ENCODE measurements at regions not wholly inside any gene's neighbourhood (a gene's known extent, or its start where the extent isn't known, plus 50 kb on each side); places are given as distances from the start of the nearest gene placed in this dataset.

- Histone ChIP-seq H3F3A (replicated peaks; ENCODE audit: insufficient read depth) (no peaks in the 10 kb centered on the region), H3K9me3 (no peaks in the 10 kb centered on the region; the same call in 1 of the 2 replicates), H3K4me1 (ENCODE audit: control insufficient read depth in 1 of 2, insufficient read depth in 2 of 2, low read depth in 1 of 2, low read length in 1 of 2) (peaks cover 0 to 29% of the 10 kb centered on the region in 2 experiments; a peak in 2 of 4 replicates), H3K4me2 (no peak overlapping the region), H3K79me2 (ENCODE audit: insufficient read depth) (no peaks in the 10 kb centered on the region), H4K20me1 (ENCODE audit: insufficient read depth) (no peaks in the 10 kb centered on the region), H3K4me3 (ENCODE audit: low read depth in 2 of 2, low read length in 1 of 2) (no peak overlapping the region; a peak in 1 of 4 replicates), H3K27ac (ENCODE audit: low read depth in 2 of 2, low read length in 1 of 2) (peak overlapping the region in 1 of 2 experiments; percentile 71; a peak in 2 of 4 replicates), H3K36me3 (replicated peaks in 1 of 2; ENCODE audit: control insufficient read depth in 1 of 2, insufficient read depth in 2 of 2, low read length in 1 of 2) (no peaks in the 10 kb centered on the region), H3K9ac (no peak overlapping the region), H3K9me2 (no peaks in the 10 kb centered on the region), H3K27me3 (ENCODE audit: insufficient read depth) (no peaks in the 10 kb centered on the region), H2AFZ (ENCODE audit: low read depth) (no peak overlapping the region)
- peak; percentile 73 for DNase-seq
- 1% methylated on average over 6 of the region's 6 CpGs for WGBS (ENCODE audit: low lambda C conversion rate)
- TF ChIP-seq SMC3 (IDR thresholded peaks at IDR 0.05; ENCODE audit: low read depth, low read length) (0 out of 2 replicates have a peak, but pooled peaks have one; percentile 24), EZH2phosphoT487 (IDR thresholded peaks at IDR 0.05; ENCODE audit: borderline replicate concordance, low read depth) (no peak), FOXJ3 (CRISPR knock-in tag; IDR thresholded peaks at IDR 0.05) (peak; percentile 96), TAF1 (IDR thresholded peaks at IDR 0.05; ENCODE audit: borderline replicate concordance, low read depth, low read length) (no peak), TCF12 (IDR thresholded peaks at IDR 0.05) (peak; percentile 30; the same call in 1 of the 2 replicates), JUND (IDR thresholded peaks at IDR 0.05) (no peak), RXRA (IDR thresholded peaks at IDR 0.05; ENCODE audit: borderline replicate concordance, low read depth) (no peak), MEF2A (IDR thresholded peaks at IDR 0.05; ENCODE audit: borderline replicate concordance, low read depth) (no peak), RAD21 (IDR thresholded peaks at IDR 0.05; ENCODE audit: low read length) (peak; percentile 31), EP300 (IDR thresholded peaks at IDR 0.05; ENCODE audit: borderline replicate concordance in 1 of 2, low read depth in 1 of 2, low read length in 1 of 2) (peak in 1 of 2 experiments; percentile 93; a peak in 2 of 4 replicates), RCOR1 (IDR thresholded peaks at IDR 0.05; ENCODE audit: low read length) (peak; percentile 82), CHD2 (IDR thresholded peaks at IDR 0.05; ENCODE audit: low read length, partially characterized antibody) (peak; percentile 66), NRF1 (IDR thresholded peaks at IDR 0.05; ENCODE audit: low read depth, low read length) (no peak), NFIC (IDR thresholded peaks at IDR 0.05; ENCODE audit: borderline replicate concordance) (no peak), MXI1 (IDR thresholded peaks at IDR 0.05; ENCODE audit: low read depth, low read length) (peak; percentile 77; the same call in 1 of the 2 replicates), GATA2 (CRISPR knock-in tag; IDR thresholded peaks at IDR 0.05) (peak; percentile 100), SIN3A (IDR thresholded peaks at IDR 0.05; ENCODE audit: borderline replicate concordance, low read depth, low read length) (no peak), TEAD4 (IDR thresholded peaks at IDR 0.05; ENCODE audit: borderline replicate concordance, insufficient read depth) (no peak), CTCF (IDR thresholded peaks at IDR 0.05) (no peak), FOXM1 (IDR thresholded peaks at IDR 0.05; ENCODE audit: low read depth) (no peak)
- TF ChIP-seq, protein P1, sequence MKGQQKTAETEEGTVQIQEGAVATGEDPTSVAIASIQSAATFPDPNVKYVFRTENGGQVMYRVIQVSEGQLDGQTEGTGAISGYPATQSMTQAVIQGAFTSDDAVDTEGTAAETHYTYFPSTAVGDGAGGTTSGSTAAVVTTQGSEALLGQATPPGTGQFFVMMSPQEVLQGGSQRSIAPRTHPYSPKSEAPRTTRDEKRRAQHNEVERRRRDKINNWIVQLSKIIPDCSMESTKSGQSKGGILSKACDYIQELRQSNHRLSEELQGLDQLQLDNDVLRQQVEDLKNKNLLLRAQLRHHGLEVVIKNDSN (IDR thresholded peaks at IDR 0.05; ENCODE audit: borderline replicate concordance, low read depth): no peak
- ChIA-PET CTCF (interaction anchor here (1.0 to 3.7 kb wide), 8 partner anchors 10 to 354 kb away, joined by 3 to 22 read pairs (median 8); partner anchors contain the start of gene MYCN), POLR2A (interaction anchor here (0.6 kb wide), 1 partner anchor 99 kb away, joined by 3 read pairs; no protein-coding TSS in a partner anchor)
Measured at GRCh38 chr2:16293398-16293797, 353.0 kb downstream of the MYCN start.
